KMS-11 (cell line): ENCODE measurements at regions not wholly inside any gene's neighbourhood (a gene's known extent, or its start where the extent isn't known, plus 50 kb on each side); places are given as distances from the start of the nearest gene placed in this dataset.
"Not testable (repeated sequence)": the region's sequence is repeated elsewhere in the genome, so short reads cannot be mapped to it uniquely, and the experiment has no call there.

Experiments used
- H2AFZ ChIP-seq: fragments of 200-600 bp; sonication (generic); 2 replicates; pipeline ENCODE4 v1.6.1; 2016; ENCODE audit warnings: antibody characterized with exemption, mixed run types, low read depth
- H3K27ac ChIP-seq: fragments of 200-600 bp; sonication (generic); 2 replicates; pipeline ENCODE4 v1.6.1; 2016; ENCODE audit warnings: mild to moderate bottlenecking, mixed run types
- H3K27me3 ChIP-seq: fragments of 200-600 bp; sonication (generic); 2 replicates; pipeline ENCODE4 v1.6.1; 2017; ENCODE audit warnings: mild to moderate bottlenecking, low read depth, mixed run types, moderate library complexity; ENCODE audit not compliant: insufficient read depth
- H3K36me3 ChIP-seq: fragments of 200-600 bp; sonication (generic); 2 replicates; pipeline ENCODE4 v1.6.1; 2017; ENCODE audit warnings: mild to moderate bottlenecking, mixed run types; ENCODE audit not compliant: insufficient read depth
- H3K4me1 ChIP-seq: fragments of 200-600 bp; sonication (generic); 2 replicates; pipeline ENCODE4 v1.6.1; 2016; ENCODE audit warnings: mild to moderate bottlenecking, low read depth, mixed run types; ENCODE audit not compliant: poor library complexity, severe bottlenecking
- H3K4me2 ChIP-seq: fragments of 200-600 bp; sonication (generic); 2 replicates; pipeline ENCODE4 v1.7.0; 2016; ENCODE audit warnings: mild to moderate bottlenecking, mixed run types
- H3K4me3 ChIP-seq: fragments of 200-600 bp; sonication (generic); IDR thresholded peaks from 2 replicates; pipeline ENCODE4 v1.6.1; 2017; ENCODE audit warnings: low read depth, low read length, mixed read lengths; ENCODE audit not compliant: insufficient read depth
- H3K79me2 ChIP-seq: fragments of 200-600 bp; sonication (generic); 2 replicates; pipeline ENCODE4 v1.6.1; 2016; ENCODE audit warnings: low read depth, mixed run types; ENCODE audit not compliant: insufficient read depth
- H3K9ac ChIP-seq: fragments of 200-600 bp; sonication (generic); 2 replicates; pipeline ENCODE4 v1.6.1; 2016; ENCODE audit warnings: mild to moderate bottlenecking, mixed run types
- H4K20me1 ChIP-seq: fragments of 200-600 bp; sonication (generic); 2 replicates; pipeline ENCODE4 v1.6.1; 2016; ENCODE audit warnings: mild to moderate bottlenecking, mixed run types; ENCODE audit not compliant: insufficient read depth
- TF ChIP-seq, protein P1 (sequence below): fragments of 200-600 bp; sonication (generic); conservative IDR thresholded peaks from 2 replicates; pipeline ENCODE4 v1.6.1; 2017; ENCODE audit warnings: low read depth, mild to moderate bottlenecking, antibody characterized with exemption, low read length, moderate library complexity, mixed read lengths

DNA sequence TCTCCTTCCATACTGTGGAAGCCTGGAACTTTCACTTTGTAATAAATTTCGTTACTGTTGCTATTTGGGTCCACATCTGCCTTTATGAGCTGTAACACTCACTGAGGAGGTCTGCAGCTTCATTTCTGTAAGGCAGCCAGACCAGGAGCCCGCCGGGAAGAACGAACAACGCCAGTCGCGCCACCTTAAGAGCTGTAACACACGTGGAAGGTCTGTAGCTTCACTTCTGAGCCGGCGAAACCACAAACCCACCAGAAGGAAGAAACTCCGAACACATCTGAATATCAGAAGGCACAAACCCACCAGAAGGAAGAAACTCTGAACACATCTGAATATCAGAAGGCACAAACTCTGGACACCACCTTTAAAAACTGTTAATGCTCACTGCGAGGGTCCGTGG is 589.9 kb upstream of the SLC35B3 start:
- H4K20me1 ChIP-seq, result no peaks in the 10 kb centered on the region
- TF ChIP-seq, protein P1, sequence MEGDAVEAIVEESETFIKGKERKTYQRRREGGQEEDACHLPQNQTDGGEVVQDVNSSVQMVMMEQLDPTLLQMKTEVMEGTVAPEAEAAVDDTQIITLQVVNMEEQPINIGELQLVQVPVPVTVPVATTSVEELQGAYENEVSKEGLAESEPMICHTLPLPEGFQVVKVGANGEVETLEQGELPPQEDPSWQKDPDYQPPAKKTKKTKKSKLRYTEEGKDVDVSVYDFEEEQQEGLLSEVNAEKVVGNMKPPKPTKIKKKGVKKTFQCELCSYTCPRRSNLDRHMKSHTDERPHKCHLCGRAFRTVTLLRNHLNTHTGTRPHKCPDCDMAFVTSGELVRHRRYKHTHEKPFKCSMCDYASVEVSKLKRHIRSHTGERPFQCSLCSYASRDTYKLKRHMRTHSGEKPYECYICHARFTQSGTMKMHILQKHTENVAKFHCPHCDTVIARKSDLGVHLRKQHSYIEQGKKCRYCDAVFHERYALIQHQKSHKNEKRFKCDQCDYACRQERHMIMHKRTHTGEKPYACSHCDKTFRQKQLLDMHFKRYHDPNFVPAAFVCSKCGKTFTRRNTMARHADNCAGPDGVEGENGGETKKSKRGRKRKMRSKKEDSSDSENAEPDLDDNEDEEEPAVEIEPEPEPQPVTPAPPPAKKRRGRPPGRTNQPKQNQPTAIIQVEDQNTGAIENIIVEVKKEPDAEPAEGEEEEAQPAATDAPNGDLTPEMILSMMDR, result no peak
- no peak overlapping the region for H3K4me2 ChIP-seq
- no peaks in the 10 kb centered on the region for H3K27me3 ChIP-seq
- H3K4me1 ChIP-seq, result no peaks in the 10 kb centered on the region
- no peaks in the 10 kb centered on the region for H3K36me3 ChIP-seq
- H2AFZ ChIP-seq, result no peak overlapping the region
- no peaks in the 10 kb centered on the region for H3K79me2 ChIP-seq
- no peak overlapping the region for H3K9ac ChIP-seq
- no peak overlapping the region for H3K4me3 ChIP-seq
- H3K27ac ChIP-seq, result no peak overlapping the region

DNA sequence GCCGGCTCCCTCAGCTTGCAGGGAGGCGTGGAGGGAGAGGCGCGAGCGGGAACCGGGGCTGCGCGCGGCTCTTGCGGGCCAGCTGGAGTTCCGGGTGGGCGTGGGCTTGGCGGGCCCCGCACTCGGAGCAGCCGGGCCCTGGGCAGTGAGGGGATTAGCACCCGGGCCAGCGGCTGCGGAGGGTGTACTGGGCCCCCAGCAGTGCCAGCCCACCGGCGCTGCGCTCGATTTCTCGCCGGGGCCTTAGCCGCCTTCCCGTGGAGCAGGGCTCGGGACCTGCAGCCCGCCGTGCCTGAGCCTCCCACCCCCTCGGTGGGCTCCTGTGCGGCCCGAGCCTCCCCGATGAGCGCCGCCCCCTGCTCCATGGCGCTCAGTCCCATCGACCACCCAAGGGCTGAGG is 588.9 kb upstream of the SLC35B3 start:
- H2AFZ ChIP-seq, H3K4me1 ChIP-seq, H3K27ac ChIP-seq, H3K4me3 ChIP-seq, H3K27me3 ChIP-seq, H4K20me1 ChIP-seq, H3K36me3 ChIP-seq, H3K4me2 ChIP-seq, H3K9ac ChIP-seq, H3K79me2 ChIP-seq: not testable (repeated sequence)

DNA sequence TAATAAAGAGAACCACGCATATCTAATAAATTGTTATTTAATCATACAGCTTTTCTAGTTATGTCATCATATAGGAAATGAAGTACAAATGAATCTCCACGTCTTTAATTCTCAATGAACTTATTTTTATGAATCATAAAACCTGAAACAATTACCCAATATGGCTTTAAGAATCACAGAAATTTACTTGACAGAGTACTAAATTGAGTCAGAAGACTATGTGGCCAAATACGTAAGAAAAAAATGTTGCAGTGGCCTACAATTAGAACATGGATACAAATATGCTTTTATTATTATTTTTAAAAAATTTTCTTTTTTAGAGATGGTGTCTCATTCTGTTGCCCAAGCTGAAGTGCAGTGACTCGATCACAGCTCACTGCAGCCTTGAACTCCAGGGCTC is 584.7 kb upstream of the SLC35B3 start:
- Histone ChIP-seq H3K27ac (no peak overlapping the region), H3K4me2 (no peak overlapping the region), H3K4me1 (no peaks in the 10 kb centered on the region), H4K20me1 (no peaks in the 10 kb centered on the region), H3K36me3 (no peaks in the 10 kb centered on the region), H3K79me2 (no peaks in the 10 kb centered on the region), H2AFZ (no peak overlapping the region), H3K9ac (no peak overlapping the region), H3K4me3 (no peak overlapping the region), H3K27me3 (no peaks in the 10 kb centered on the region)
- TF ChIP-seq, protein P1, result no peak

DNA sequence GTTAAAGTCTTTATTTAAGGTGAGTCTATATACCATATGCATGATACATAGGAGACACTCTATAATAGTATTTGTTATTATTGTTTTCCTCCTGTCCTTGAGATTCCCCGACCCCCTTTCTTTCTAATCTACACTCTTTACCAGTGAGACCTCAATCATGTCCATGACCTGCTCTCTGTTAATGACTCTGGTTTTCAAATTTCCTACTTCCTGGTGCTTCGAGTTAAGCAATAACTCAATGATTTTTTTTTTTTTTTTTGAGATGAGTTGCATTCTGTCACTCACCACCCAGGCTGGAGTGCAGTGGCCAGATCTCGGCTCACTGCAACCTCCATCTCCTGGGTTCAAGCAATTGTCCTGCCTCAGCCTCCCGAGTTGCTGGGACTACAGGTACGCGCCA is 574.6 kb upstream of the SLC35B3 start:
- H3K36me3 ChIP-seq, result no peaks in the 10 kb centered on the region
- no peak overlapping the region for H3K4me2 ChIP-seq
- H3K27me3 ChIP-seq, result no peaks in the 10 kb centered on the region
- no peak overlapping the region for H3K4me3 ChIP-seq
- no peaks in the 10 kb centered on the region for H3K4me1 ChIP-seq
- H2AFZ ChIP-seq, result no peak overlapping the region
- H3K9ac ChIP-seq, result no peak overlapping the region
- H3K79me2 ChIP-seq, result no peaks in the 10 kb centered on the region
- H3K27ac ChIP-seq, result no peak overlapping the region
- H4K20me1 ChIP-seq, result no peaks in the 10 kb centered on the region
- TF ChIP-seq, protein P1, result no peak

DNA sequence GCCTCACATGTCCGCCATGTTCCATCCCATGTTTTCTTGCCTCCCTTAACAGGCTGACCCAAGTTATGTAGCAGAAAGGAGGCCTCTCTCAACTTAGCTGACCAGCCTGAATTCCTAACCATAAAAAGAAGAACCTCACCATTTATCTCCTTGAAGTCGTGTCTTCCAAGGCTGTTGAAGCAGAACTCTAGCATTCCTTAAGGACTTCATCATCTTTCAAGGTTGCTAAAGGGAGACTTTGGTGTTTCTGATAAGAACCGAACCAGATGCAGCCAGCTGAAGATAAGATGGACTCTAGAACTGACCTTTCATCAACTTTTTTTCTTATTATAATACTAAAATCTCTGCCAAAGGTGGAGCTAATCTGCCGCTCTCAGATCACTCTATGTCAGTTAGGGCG is 571.7 kb upstream of the SLC35B3 start:
- Histone ChIP-seq H3K4me2 (no peak overlapping the region), H3K4me1 (no peaks in the 10 kb centered on the region), H3K4me3 (no peak overlapping the region), H3K27ac (no peak overlapping the region), H2AFZ (no peak overlapping the region), H3K79me2 (no peaks in the 10 kb centered on the region), H3K9ac (no peak overlapping the region), H3K36me3 (no peaks in the 10 kb centered on the region), H3K27me3 (no peaks in the 10 kb centered on the region), H4K20me1 (no peaks in the 10 kb centered on the region)
- TF ChIP-seq, protein P1, result no peak
